Parathyroid adenoma (tissue), 2 donors: ENCODE measurements at regions not wholly inside any gene's neighbourhood (a gene's known extent, or its start where the extent isn't known, plus 50 kb on each side); places are given as distances from the start of the nearest gene placed in this dataset.

Experiments used
- H2AFZ ChIP-seq: fragments of 300-600 bp; sonication (generic); one replicate; pipeline ENCODE4 v1.7.0; 2017; ENCODE audit warnings: antibody characterized with exemption, mild to moderate bottlenecking
- H3K27ac ChIP-seq: fragments of 300-600 bp; sonication (generic); one replicate; pipeline ENCODE4 v1.7.0; 2017
- H3K27me3 ChIP-seq: fragments of 300-600 bp; sonication (generic); one replicate; pipeline ENCODE4 v1.7.0; 2017; ENCODE audit warnings: low read length; ENCODE audit not compliant: control insufficient read depth, insufficient read depth
- H3K36me3 ChIP-seq: fragments of 300-600 bp; sonication (generic); one replicate; pipeline ENCODE4 v1.7.0; 2017; ENCODE audit warnings: low read length; ENCODE audit not compliant: control insufficient read depth, insufficient read depth
- H3K4me1 ChIP-seq: fragments of 300-600 bp; sonication (generic); one replicate; pipeline ENCODE4 v1.7.0; 2017; ENCODE audit warnings: control low read depth
- H3K4me2 ChIP-seq: fragments of 300-600 bp; sonication (generic); one replicate; pipeline ENCODE4 v1.7.0; 2017; ENCODE audit warnings: low read length
- H3K4me3 ChIP-seq: fragments of 300-600 bp; sonication (generic); one replicate; pipeline ENCODE4 v1.7.0; 2017; ENCODE audit warnings: low read depth, low read length
- H3K79me2 ChIP-seq: fragments of 300-600 bp; sonication (generic); one replicate; pipeline ENCODE4 v1.7.0; 2017; ENCODE audit warnings: control low read depth
- H3K9ac ChIP-seq: fragments of 300-600 bp; sonication (generic); one replicate; pipeline ENCODE4 v1.7.0; 2017; ENCODE audit warnings: mild to moderate bottlenecking
- H3K9me3 ChIP-seq: fragments of 300-600 bp; sonication (generic); one replicate; pipeline ENCODE4 v1.7.0; 2017; ENCODE audit warnings: low read length; ENCODE audit not compliant: control insufficient read depth
- CTCF ChIP-seq: fragments of 300-600 bp; sonication (generic); IDR thresholded peaks from one replicate; pipeline ENCODE4 v1.7.0; 2017; ENCODE audit warnings: antibody characterized with exemption, mild to moderate bottlenecking
- donor health status: primary hyperparathyroidism.

- no peak overlapping the region for H3K9ac ChIP-seq
- no peak overlapping the region for H3K27ac ChIP-seq
- no peak for TF ChIP-seq CTCF
- H3K27me3 ChIP-seq, result no peaks in the 10 kb centered on the region
- H3K4me1 ChIP-seq, result no peaks in the 10 kb centered on the region
- no peak overlapping the region for H3K4me3 ChIP-seq
- no peaks in the 10 kb centered on the region for H3K36me3 ChIP-seq
- H3K79me2 ChIP-seq, result no peaks in the 10 kb centered on the region
- no peaks in the 10 kb centered on the region for H3K9me3 ChIP-seq
- no peak overlapping the region for H2AFZ ChIP-seq
- no peak overlapping the region for H3K4me2 ChIP-seq
Measured at GRCh38 chr18:77897606-77898005, 648.0 kb downstream of the GALR1 start.

GRCh38 chr18:77899972-77900754, 650.5 kb downstream of the GALR1 start:
- Histone ChIP-seq H3K79me2 (no peaks in the 10 kb centered on the region), H2AFZ (peak overlapping the region; percentile 75), H3K4me3 (peak overlapping the region; percentile 20), H3K4me2 (peak overlapping the region; percentile 61), H3K4me1 (no peaks in the 10 kb centered on the region), H3K9me3 (no peaks in the 10 kb centered on the region), H3K9ac (no peak overlapping the region), H3K27me3 (no peaks in the 10 kb centered on the region), H3K27ac (no peak overlapping the region), H3K36me3 (no peaks in the 10 kb centered on the region)
- peak; percentile 41 for TF ChIP-seq CTCF

- Histone ChIP-seq H3K9me3 (no peaks in the 10 kb centered on the region), H3K4me1 (no peaks in the 10 kb centered on the region), H3K9ac (no peak overlapping the region), H2AFZ (no peak overlapping the region), H3K36me3 (no peaks in the 10 kb centered on the region), H3K4me2 (no peak overlapping the region), H3K79me2 (no peaks in the 10 kb centered on the region), H3K27me3 (no peaks in the 10 kb centered on the region), H3K4me3 (no peak overlapping the region), H3K27ac (no peak overlapping the region)
- no peak for TF ChIP-seq CTCF
Measured at GRCh38 chr18:77905011-77905410, 655.4 kb downstream of the GALR1 start.

GRCh38 chr18:77905449-77906055, 655.9 kb downstream of the GALR1 start:
- Histone ChIP-seq H3K4me2 (no peak overlapping the region), H3K9ac (no peak overlapping the region), H3K27ac (no peak overlapping the region), H3K4me3 (no peak overlapping the region), H3K79me2 (no peaks in the 10 kb centered on the region), H3K27me3 (no peaks in the 10 kb centered on the region), H3K36me3 (no peaks in the 10 kb centered on the region), H2AFZ (no peak overlapping the region), H3K9me3 (no peaks in the 10 kb centered on the region), H3K4me1 (no peaks in the 10 kb centered on the region)
- no peak for TF ChIP-seq CTCF
